ENCODE measurements at regions not wholly inside any gene's neighbourhood (a gene's known extent, or its start where the extent isn't known, plus 50 kb on each side); places are given as distances from the start of the nearest gene placed in this dataset.

DNA sequence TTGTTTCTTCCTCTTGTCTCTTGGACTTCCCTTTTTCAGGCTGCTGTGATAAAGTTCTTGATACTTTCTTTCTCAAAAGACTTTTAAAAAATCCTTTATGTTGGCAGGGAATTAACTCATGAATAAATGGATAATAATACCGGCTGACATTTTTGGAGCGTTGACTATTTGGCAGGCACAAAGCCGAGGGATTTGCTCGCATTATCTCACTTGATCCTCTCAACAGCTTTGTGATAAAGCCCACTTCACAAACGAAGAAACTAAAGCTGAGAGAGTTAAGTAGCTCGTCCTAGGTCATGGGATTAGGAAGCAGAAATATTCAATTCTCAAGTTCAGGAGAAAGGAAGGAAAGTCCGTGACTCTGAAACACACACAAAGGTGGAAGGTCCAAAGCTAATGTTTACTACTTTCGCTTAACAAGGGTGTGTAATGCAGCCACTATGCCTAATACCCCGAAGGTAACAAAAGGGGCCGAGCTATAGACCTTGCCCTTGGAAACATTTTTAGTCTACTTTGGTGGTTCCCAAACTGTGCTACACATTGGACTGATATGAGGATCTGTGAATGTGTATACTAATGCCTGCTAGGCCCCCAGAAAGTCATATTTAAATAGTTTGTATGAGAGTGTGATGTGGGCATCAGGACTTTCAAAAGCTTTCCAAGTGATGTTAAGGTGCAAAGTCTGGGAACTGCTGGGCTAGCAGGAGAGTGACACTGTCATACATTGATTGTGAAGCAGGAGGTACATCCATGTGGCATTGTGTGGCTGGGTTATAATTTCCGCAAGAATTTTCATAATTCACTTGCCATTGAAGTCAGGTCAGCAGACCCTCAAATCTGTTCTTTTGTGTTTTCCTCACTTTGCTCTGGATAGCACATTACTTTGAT lies 508.4 kb downstream of the PLCL1 start:
- H3K27me3 ChIP-seq (ENCODE audit: control insufficient read depth in 1 of 2, insufficient read depth in 2 of 2, low read length in 1 of 2): peaks cover 0 to 1% of the 10 kb centered on the region in 2 donors
- no peak overlapping the region for H3K27ac ChIP-seq (ENCODE audit: low read depth in 1 of 2, low read length in 2 of 2)
- intact Hi-C loops (cut with DNase I): loop anchor here (5.0 kb wide), 3 partner anchors 1174 to 1429 kb away; no protein-coding TSS in a partner anchor
- no peaks in the 10 kb centered on the region for H3K4me1 ChIP-seq (ENCODE audit: control insufficient read depth in 1 of 2, insufficient read depth in 2 of 2, low read length in 2 of 2)
- 51 to 53% methylated on average over 11 of the region's 11 CpGs for WGBS, 2 donors
- H3K4me3 ChIP-seq (ENCODE audit: low read length in 2 of 2): no peak overlapping the region
- no peak for ATAC-seq (ENCODE audit: low FRiP score)
- no peak for DNase-seq
- no peaks in the 10 kb centered on the region for H3K9me3 ChIP-seq (ENCODE audit: control insufficient read depth, low read length)
- H3K36me3 ChIP-seq (ENCODE audit: control insufficient read depth in 1 of 2, insufficient read depth in 2 of 2, low read length in 1 of 2): no peaks in the 10 kb centered on the region

DNA sequence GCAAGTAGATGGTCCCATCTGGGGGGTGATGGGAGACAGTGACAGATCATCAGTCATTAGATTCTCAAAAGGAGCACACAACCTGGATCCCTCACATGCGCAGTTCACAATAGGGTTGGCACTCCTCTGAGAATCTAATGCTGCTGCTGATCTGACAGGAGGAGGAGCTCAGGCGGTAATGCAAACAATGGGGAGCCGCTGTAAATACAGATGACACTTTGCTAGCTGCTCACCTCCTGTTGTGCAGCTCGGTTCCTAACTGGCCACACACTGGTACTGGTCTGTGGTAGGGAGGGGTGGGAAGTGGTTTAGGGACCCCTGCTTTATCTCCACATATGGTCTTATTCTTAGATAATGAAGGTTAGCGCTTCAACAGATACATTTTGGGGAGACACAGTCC lies 506.6 kb downstream of the PLCL1 start:
- Histone ChIP-seq H3K4me3 (ENCODE audit: low read length in 2 of 2) (no peak overlapping the region), H3K4me1 (ENCODE audit: control insufficient read depth in 1 of 2, insufficient read depth in 2 of 2, low read length in 2 of 2) (no peaks in the 10 kb centered on the region), H3K36me3 (ENCODE audit: control insufficient read depth in 1 of 2, insufficient read depth in 2 of 2, low read length in 1 of 2) (no peaks in the 10 kb centered on the region), H3K27me3 (ENCODE audit: control insufficient read depth in 1 of 2, insufficient read depth in 2 of 2, low read length in 1 of 2) (peaks cover 0 to 1% of the 10 kb centered on the region in 2 donors), H3K27ac (ENCODE audit: low read depth in 1 of 2, low read length in 2 of 2) (no peak overlapping the region), H3K9me3 (ENCODE audit: control insufficient read depth, low read length) (no peaks in the 10 kb centered on the region)
- intact Hi-C loops (cut with DNase I): loop anchor here (5.0 kb wide), 3 partner anchors 1176 to 1431 kb away; no protein-coding TSS in a partner anchor
- 84 to 91% methylated on average over 5 of the region's 5 CpGs for WGBS, 2 donors
- DNase-seq (no peak), ATAC-seq (ENCODE audit: low FRiP score) (no peak)

- DNase-seq: no peak
- H3K4me1 ChIP-seq (ENCODE audit: control insufficient read depth in 1 of 2, insufficient read depth in 2 of 2, low read length in 2 of 2): no peaks in the 10 kb centered on the region
- H3K27me3 ChIP-seq (ENCODE audit: control insufficient read depth in 1 of 2, insufficient read depth in 2 of 2, low read length in 1 of 2): peaks cover 0 to 1% of the 10 kb centered on the region in 2 donors
- H3K9me3 ChIP-seq (ENCODE audit: control insufficient read depth, low read length): no peaks in the 10 kb centered on the region
- intact Hi-C loops (cut with DNase I): loop anchor here (5.0 kb wide), 3 partner anchors 1178 to 1433 kb away; no protein-coding TSS in a partner anchor
- H3K4me3 ChIP-seq (ENCODE audit: low read length in 2 of 2): no peak overlapping the region
- ATAC-seq (ENCODE audit: low FRiP score): no peak
- no peaks in the 10 kb centered on the region for H3K36me3 ChIP-seq (ENCODE audit: control insufficient read depth in 1 of 2, insufficient read depth in 2 of 2, low read length in 1 of 2)
- no peak overlapping the region for H3K27ac ChIP-seq (ENCODE audit: low read depth in 1 of 2, low read length in 2 of 2)
- WGBS, 2 donors: 5 to 6% methylated on average over 8 of the region's 8 CpGs
Measured at GRCh38 chr2:198309673-198310280, 505.4 kb downstream of the PLCL1 start.

DNA sequence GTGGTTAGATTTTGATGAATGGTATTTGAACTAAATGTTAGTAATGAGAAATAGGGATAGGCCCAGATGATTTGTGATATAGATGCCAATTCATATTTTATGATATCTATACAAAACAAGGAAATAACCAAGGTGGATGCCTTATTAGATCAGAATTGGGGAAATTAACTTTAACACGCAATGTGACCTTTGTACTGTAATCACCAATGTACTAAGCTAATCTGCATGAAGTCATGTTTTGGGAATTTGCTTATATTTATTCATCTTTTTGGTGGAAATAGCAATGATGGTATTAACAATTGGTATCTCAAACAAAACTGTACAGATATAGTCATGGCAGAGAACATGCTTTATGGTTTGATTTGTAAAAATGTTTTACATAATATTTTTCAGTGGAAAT lies 504.7 kb downstream of the PLCL1 start:
- DNase-seq (no peak), ATAC-seq (ENCODE audit: low FRiP score) (no peak)
- no peaks in the 10 kb centered on the region for H3K9me3 ChIP-seq (ENCODE audit: control insufficient read depth, low read length)
- peaks cover 0 to 1% of the 10 kb centered on the region in 2 donors for H3K27me3 ChIP-seq (ENCODE audit: control insufficient read depth in 1 of 2, insufficient read depth in 2 of 2, low read length in 1 of 2)
- intact Hi-C loops (cut with DNase I): no loop called here
- no peak overlapping the region for H3K4me3 ChIP-seq (ENCODE audit: low read length in 2 of 2)
- H3K36me3 ChIP-seq (ENCODE audit: control insufficient read depth in 1 of 2, insufficient read depth in 2 of 2, low read length in 1 of 2): no peaks in the 10 kb centered on the region
- H3K4me1 ChIP-seq (ENCODE audit: control insufficient read depth in 1 of 2, insufficient read depth in 2 of 2, low read length in 2 of 2): no peaks in the 10 kb centered on the region
- 94 to 97% methylated on average over 1 of the region's 1 CpG for WGBS, 2 donors
- H3K27ac ChIP-seq (ENCODE audit: low read depth in 1 of 2, low read length in 2 of 2): no peak overlapping the region

DNA sequence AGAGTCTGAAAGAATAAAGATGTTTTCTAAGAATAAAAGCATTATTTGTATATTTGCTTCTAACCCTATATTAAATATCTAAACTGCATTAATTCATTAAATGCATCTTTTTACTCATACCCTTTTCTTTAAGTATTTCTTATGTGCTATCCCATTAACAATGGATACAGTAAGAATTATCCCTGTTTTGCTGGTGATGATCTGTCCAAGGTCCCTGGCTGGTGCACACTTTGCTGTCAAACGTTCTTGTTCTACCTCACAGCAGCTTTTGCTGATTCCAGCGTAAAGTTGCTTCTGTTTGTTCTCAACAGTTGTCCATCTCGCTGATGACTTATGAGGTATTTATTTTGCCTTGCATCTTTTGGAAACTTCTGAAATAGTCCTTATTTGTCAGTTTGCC lies 504.0 kb downstream of the PLCL1 start:
- H3K36me3 ChIP-seq (ENCODE audit: control insufficient read depth in 1 of 2, insufficient read depth in 2 of 2, low read length in 1 of 2): no peaks in the 10 kb centered on the region
- H3K27ac ChIP-seq (ENCODE audit: low read depth in 1 of 2, low read length in 2 of 2): no peak overlapping the region
- no peaks in the 10 kb centered on the region for H3K4me1 ChIP-seq (ENCODE audit: control insufficient read depth in 1 of 2, insufficient read depth in 2 of 2, low read length in 2 of 2)
- ATAC-seq (ENCODE audit: low FRiP score) (no peak), DNase-seq (no peak)
- H3K27me3 ChIP-seq (ENCODE audit: control insufficient read depth in 1 of 2, insufficient read depth in 2 of 2, low read length in 1 of 2): peaks cover 0 to 1% of the 10 kb centered on the region in 2 donors
- 84 to 91% methylated on average over 3 of the region's 3 CpGs for WGBS, 2 donors
- H3K4me3 ChIP-seq (ENCODE audit: low read length in 2 of 2): no peak overlapping the region
- H3K9me3 ChIP-seq (ENCODE audit: control insufficient read depth, low read length): no peaks in the 10 kb centered on the region
- intact Hi-C loops (cut with DNase I): no loop called here

- intact Hi-C loops (cut with DNase I): no loop called here
- no peak overlapping the region for H3K4me3 ChIP-seq (ENCODE audit: low read length in 2 of 2)
- DNase-seq: no peak
- no peaks in the 10 kb centered on the region for H3K4me1 ChIP-seq (ENCODE audit: control insufficient read depth in 1 of 2, insufficient read depth in 2 of 2, low read length in 2 of 2)
- no peak overlapping the region for H3K27ac ChIP-seq (ENCODE audit: low read depth in 1 of 2, low read length in 2 of 2)
- WGBS, 2 donors: 96 to 98% methylated on average over 3 of the region's 3 CpGs
- no peaks in the 10 kb centered on the region for H3K36me3 ChIP-seq (ENCODE audit: control insufficient read depth in 1 of 2, insufficient read depth in 2 of 2, low read length in 1 of 2)
- H3K9me3 ChIP-seq (ENCODE audit: control insufficient read depth, low read length): no peaks in the 10 kb centered on the region
- no peak for ATAC-seq (ENCODE audit: low FRiP score)
- H3K27me3 ChIP-seq (ENCODE audit: control insufficient read depth in 1 of 2, insufficient read depth in 2 of 2, low read length in 1 of 2): peaks cover 0 to 1% of the 10 kb centered on the region in 2 donors
Measured at GRCh38 chr2:198307093-198307492, 502.7 kb downstream of the PLCL1 start.

DNA sequence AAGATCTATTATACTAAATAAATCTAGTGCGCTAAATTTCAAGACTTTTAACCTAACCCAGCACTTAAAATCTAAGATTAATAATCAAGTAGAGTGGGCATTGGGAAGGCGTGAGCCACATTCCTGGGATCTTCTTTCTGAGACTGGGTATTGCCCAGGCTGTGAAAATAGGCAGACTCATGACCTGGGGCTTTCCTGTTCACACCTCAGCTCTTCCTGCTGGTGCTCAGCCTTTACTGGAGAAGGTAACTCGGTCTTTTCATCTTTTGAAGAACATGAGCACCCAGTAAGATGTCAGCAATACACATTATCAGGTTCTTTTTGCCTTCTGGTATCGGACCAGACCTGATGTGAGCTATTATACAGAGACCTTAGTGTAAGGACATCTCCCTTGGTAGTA lies 500.5 kb downstream of the PLCL1 start:
- H3K4me1 ChIP-seq (ENCODE audit: control insufficient read depth in 1 of 2, insufficient read depth in 2 of 2, low read length in 2 of 2): no peaks in the 10 kb centered on the region
- H3K9me3 ChIP-seq (ENCODE audit: control insufficient read depth, low read length): no peaks in the 10 kb centered on the region
- no peak for ATAC-seq (ENCODE audit: low FRiP score)
- intact Hi-C loops (cut with DNase I): no loop called here
- no peaks in the 10 kb centered on the region for H3K36me3 ChIP-seq (ENCODE audit: control insufficient read depth in 1 of 2, insufficient read depth in 2 of 2, low read length in 1 of 2)
- DNase-seq: no peak
- H3K27me3 ChIP-seq (ENCODE audit: control insufficient read depth in 1 of 2, insufficient read depth in 2 of 2, low read length in 1 of 2): no peaks in the 10 kb centered on the region
- no peak overlapping the region for H3K27ac ChIP-seq (ENCODE audit: low read depth in 1 of 2, low read length in 2 of 2)
- no peak overlapping the region for H3K4me3 ChIP-seq (ENCODE audit: low read length in 2 of 2)
- 79% methylated on average over 4 of the region's 4 CpGs for WGBS, 2 donors

- no peaks in the 10 kb centered on the region for H3K9me3 ChIP-seq (ENCODE audit: control insufficient read depth, low read length)
- H3K36me3 ChIP-seq (ENCODE audit: control insufficient read depth in 1 of 2, insufficient read depth in 2 of 2, low read length in 1 of 2): no peaks in the 10 kb centered on the region
- intact Hi-C loops (cut with DNase I): loop anchor here (2.0 to 10.0 kb wide), 5 partner anchors 153 to 590 kb away; partner anchors contain the start of genes MARS2 (in 1 of the 2) and PLCL1 (in 1 of the 2)
- H3K27ac ChIP-seq (ENCODE audit: low read depth in 1 of 2, low read length in 2 of 2): no peak overlapping the region
- WGBS, 2 donors: 78 to 84% methylated on average over 2 of the region's 2 CpGs
- no peaks in the 10 kb centered on the region for H3K4me1 ChIP-seq (ENCODE audit: control insufficient read depth in 1 of 2, insufficient read depth in 2 of 2, low read length in 2 of 2)
- H3K4me3 ChIP-seq (ENCODE audit: low read length in 2 of 2): no peak overlapping the region
- no peaks in the 10 kb centered on the region for H3K27me3 ChIP-seq (ENCODE audit: control insufficient read depth in 1 of 2, insufficient read depth in 2 of 2, low read length in 1 of 2)
- DNase-seq: no peak
- ATAC-seq (ENCODE audit: low FRiP score): no peak
Measured at GRCh38 chr2:198297350-198297749, 493.0 kb downstream of the PLCL1 start.
